ENCODE measurements at regions not wholly inside any gene's neighbourhood (a gene's known extent, or its start where the extent isn't known, plus 50 kb on each side); places are given as distances from the start of the nearest gene placed in this dataset.

DNA sequence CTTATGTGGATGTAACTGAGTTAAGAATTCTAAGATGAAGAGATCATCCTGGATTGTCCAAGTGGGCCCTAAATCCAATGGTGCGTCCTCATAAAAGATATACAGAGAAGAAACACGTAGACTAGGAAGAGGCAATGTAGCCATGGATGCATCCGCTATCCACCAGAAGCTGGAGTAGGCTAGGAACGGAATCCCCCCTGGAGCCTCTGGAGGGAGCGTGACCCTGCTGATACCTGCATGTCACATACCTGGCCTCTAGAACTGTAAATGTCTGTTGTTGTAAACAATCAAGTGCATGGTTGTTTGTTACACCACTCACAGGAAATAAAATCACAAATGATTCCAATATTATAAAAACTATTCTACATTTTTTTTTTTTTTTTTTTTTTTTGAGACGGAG, 254.5 kb upstream of the RORA start (continued):
- TF ChIP-seq, protein P1, sequence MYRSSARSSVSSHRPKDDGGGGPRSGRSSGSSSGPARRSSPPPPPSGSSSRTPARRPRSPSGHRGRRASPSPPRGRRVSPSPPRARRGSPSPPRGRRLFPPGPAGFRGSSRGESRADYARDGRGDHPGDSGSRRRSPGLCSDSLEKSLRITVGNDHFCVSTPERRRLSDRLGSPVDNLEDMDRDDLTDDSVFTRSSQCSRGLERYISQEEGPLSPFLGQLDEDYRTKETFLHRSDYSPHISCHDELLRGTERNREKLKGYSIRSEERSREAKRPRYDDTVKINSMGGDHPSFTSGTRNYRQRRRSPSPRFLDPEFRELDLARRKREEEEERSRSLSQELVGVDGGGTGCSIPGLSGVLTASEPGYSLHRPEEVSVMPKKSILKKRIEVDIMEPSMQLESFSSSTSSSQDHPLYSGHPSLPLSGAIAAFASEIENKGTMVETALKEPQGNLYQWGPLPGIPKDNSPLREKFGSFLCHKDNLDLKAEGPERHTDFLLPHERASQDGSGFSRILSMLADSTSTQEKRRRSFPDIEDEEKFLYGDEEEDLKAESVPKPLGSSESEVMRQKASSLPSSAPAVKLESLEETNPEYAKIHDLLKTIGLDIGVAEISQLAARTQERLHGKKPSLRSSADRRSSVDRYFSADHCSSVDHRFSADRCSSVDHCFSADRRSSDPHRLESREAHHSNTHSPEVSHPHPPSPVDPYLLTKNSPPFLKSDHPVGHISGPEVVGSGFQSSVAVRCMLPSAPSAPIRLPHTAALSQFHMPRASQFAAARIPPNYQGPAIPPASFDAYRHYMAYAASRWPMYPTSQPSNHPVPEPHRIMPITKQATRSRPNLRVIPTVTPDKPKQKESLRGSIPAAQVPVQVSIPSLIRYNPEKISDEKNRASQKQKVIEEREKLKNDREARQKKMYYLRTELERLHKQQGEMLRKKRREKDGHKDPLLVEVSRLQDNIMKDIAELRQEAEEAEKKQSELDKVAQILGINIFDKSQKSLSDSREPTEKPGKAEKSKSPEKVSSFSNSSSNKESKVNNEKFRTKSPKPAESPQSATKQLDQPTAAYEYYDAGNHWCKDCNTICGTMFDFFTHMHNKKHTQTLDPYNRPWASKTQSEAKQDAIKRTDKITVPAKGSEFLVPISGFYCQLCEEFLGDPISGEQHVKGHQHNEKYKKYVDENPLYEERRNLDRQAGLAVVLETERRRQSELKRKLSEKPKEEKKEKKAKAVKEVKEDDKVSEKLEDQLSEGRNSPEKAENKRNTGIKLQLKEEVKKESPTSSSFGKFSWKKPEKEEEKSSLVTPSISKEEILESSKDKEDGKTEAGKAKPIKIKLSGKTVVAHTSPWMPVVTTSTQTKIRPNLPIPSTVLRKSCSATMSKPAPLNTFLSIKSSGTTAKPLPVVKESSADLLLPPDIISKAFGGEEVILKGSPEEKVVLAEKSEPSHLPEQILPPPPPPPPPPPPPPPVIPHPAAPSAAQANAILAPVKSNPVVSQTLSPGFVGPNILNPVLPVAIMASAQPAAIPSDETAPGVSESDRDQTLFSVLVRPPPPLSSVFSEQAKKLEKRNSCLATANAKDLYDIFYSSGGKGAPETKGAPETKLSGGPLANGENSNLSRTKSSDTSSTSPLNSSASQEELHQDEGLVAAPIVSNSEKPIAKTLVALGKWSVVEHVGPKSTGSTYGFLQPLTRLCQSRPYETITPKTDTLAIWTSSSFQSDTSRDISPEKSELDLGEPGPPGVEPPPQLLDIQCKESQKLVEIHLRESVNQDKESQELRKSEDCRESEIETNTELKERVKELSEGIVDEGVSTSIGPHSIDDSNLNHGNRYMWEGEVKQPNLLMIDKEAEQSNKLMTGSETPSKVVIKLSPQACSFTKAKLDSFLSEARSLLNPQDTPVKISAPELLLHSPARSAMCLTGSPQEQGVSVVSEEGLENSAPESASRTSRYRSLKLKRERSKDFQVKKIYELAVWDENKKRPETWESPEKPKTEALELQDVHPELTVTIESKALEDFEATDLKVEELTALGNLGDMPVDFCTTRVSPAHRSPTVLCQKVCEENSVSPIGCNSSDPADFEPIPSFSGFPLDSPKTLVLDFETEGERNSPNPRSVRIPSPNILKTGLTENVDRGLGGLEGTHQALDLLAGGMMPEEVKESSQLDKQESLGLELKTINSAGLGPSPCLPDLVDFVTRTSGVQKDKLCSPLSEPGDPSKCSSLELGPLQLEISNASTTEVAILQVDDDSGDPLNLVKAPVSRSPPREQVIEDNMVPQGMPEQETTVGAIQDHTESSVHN (IDR thresholded peaks at IDR 0.05; ENCODE audit: borderline replicate concordance in 1 of 2, low read depth in 1 of 2), result no peak
- TF ChIP-seq ZNF23 (CRISPR knock-in tag; IDR thresholded peaks at IDR 0.05), result no peak
- no peak for TF ChIP-seq EZH2 (IDR thresholded peaks at IDR 0.05; ENCODE audit: borderline replicate concordance, low read depth, low read length)
- TF ChIP-seq CAMTA2 (CRISPR knock-in tag; conservative IDR thresholded peaks at IDR 0.05), result no peak
- no peak for TF ChIP-seq L3MBTL2 (IDR thresholded peaks at IDR 0.05)
- TF ChIP-seq PTBP1 (IDR thresholded peaks at IDR 0.05; ENCODE audit: low read depth, low read length), result no peak
- TF ChIP-seq ZNF124 (CRISPR knock-in tag; IDR thresholded peaks at IDR 0.05), result no peak

Data from K562 (cell line).